ENCODE measurements at regions not wholly inside any gene's neighbourhood (a gene's known extent, or its start where the extent isn't known, plus 50 kb on each side); places are given as distances from the start of the nearest gene placed in this dataset.

DNA sequence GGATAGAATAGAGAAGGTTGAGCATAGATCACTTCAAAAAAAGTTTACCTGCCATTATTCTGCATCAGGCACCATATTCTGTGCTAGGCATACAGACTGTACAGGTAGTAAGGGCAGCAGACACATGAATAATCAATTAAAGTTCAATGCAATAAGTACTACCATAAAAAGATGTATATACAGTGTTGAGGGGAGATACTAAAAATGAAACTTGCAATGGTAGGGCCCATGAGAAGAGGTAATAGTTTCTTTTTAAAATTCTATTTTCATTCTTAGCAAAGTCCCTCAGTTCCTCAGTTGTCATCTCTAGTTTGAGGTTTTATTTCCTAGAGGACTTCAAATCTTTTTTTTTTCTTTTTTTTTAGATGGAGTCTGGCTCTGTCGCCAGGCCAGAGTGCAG lies 819.9 kb downstream of the FAM181B start:
- H3K27ac ChIP-seq, result no peak overlapping the region
- no peak for TF ChIP-seq ZFX (IDR thresholded peaks at IDR 0.05; ENCODE audit: borderline replicate concordance)
- TF ChIP-seq, protein P1, sequence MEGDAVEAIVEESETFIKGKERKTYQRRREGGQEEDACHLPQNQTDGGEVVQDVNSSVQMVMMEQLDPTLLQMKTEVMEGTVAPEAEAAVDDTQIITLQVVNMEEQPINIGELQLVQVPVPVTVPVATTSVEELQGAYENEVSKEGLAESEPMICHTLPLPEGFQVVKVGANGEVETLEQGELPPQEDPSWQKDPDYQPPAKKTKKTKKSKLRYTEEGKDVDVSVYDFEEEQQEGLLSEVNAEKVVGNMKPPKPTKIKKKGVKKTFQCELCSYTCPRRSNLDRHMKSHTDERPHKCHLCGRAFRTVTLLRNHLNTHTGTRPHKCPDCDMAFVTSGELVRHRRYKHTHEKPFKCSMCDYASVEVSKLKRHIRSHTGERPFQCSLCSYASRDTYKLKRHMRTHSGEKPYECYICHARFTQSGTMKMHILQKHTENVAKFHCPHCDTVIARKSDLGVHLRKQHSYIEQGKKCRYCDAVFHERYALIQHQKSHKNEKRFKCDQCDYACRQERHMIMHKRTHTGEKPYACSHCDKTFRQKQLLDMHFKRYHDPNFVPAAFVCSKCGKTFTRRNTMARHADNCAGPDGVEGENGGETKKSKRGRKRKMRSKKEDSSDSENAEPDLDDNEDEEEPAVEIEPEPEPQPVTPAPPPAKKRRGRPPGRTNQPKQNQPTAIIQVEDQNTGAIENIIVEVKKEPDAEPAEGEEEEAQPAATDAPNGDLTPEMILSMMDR (IDR thresholded peaks at IDR 0.05), result no peak

DNA sequence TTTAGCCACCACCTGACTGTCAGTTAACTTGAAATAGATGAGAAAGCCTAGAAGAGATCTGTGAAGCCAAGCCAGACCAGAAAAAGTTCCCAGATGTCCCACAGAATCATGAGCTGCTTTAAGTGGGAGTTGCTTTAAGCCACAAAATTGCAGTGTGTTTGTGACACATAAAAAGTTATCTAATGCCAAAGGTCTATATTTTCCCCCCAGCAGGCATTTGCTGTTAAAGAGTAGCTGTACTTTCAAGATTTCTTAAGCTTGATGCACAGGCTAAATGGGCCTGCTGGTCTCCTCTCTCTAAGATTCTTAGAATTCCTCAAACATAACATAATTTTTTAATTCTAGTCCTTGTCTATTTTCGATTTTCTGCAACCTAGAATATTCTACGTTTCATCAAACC lies 825.7 kb downstream of the FAM181B start:
- H3K27ac ChIP-seq, result no peak overlapping the region
- no peak for TF ChIP-seq ZFX (IDR thresholded peaks at IDR 0.05; ENCODE audit: borderline replicate concordance)
- TF ChIP-seq, protein P1 (IDR thresholded peaks at IDR 0.05), result no peak

DNA sequence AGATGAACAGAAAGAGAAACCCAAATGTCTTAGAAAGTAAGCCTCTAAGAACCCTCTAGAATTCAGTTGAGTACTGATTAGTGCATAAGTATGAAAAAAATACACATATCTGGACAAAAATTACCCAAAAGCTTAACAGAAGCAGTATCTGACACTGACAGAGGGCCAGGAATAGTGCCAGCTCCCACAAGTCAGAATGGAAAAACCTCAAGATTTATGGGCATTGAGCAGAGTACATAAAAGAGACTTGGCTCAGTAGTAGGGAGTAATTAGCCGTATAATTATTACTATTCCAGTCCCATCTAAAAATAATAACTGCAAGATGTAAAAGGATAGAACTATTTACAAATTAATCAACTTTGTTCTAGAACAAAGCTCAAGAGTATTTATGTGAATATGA lies 834.5 kb downstream of the FAM181B start:
- no peak overlapping the region for H3K27ac ChIP-seq
- TF ChIP-seq ZFX (IDR thresholded peaks at IDR 0.05; ENCODE audit: borderline replicate concordance), result no peak

DNA sequence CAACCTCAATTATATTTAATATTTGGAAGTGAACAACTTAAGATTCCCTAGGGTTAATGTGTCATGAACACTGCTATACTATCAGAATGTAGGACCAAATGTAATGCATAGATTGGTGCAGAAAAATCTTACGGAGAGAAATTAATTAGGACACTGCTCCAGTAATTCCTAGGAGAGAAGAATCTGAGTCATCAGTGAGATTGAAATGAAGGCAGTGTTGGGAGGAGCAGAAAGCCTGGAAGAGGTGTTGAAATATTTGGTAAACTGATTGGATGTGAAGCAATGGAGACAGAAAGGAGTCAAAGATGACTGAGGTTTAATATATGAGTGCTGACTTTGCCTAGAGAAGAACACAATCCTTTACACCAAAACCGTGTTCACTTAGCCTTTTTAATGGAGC lies 836.0 kb downstream of the FAM181B start:
- TF ChIP-seq, protein P1 (IDR thresholded peaks at IDR 0.05), result no peak
- TF ChIP-seq ZFX (IDR thresholded peaks at IDR 0.05; ENCODE audit: borderline replicate concordance), result no peak

DNA sequence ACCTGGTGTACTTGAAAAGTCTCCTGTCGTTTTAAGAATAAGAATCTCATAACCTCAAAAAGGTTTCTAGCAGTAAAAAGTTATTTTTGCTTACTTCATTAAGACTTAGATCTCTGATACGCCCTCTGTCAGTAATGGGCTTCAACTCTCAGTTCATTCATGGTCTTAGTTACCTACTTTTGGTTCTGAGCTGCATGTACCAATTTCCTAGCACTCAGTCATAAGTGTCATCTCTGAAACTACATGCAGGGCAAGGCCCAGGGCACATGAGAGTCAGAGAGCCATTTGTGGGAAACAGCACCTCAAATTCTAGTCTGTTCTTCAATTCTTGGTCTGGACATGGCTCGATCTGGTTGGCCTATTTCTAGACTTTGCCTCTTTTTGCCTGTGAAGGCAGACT lies 838.4 kb downstream of the FAM181B start:
- TF ChIP-seq, protein P1 (IDR thresholded peaks at IDR 0.05), result no peak
- no peak for TF ChIP-seq ZFX (IDR thresholded peaks at IDR 0.05; ENCODE audit: borderline replicate concordance)
- no peak overlapping the region for H3K27ac ChIP-seq

More for the DNA sequence above, 836.0 kb downstream of the FAM181B start:
- H3K27ac ChIP-seq, result no peak overlapping the region

DNA sequence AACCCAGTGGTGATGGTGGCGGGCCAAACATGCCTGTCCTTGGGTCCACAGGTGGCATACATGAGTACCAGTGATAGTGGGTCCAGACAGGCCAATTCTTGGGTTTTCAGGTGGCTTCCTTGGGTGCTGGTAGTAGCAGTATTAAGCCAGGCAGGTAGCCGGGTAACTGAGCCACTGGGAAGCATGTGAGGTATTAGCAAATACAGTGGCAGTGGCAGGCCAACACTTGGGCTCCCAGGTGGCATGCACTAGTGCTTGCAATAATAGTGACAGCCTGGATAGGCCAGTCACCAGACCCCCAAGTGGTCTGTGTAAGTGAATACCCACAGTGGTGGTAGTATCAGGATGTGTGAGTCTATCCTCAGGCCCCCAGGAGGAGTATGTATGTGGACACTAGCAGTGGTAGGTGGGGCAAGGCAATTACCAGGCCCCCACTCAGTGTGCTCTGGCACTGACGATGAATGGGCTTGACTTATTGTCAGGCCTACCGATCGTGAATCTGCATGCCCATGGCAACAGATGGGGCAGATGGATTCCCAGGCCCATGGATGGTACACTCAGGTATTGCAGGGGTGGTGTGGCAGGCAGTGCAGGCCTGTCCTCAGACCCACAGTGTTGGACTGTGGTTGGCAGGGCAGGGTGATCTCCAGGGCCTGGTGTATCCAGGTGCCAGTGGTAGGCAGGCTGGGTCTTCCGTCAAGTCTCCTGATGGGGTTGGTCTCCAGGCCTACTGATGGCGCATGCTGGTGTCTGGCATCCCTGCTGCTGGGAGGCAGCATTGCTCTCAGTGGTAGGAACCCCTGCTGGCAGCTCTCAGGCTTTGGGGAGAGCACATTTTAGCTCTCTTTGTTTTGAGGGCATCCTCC lies 840.7 kb downstream of the FAM181B start:
- H3K27ac ChIP-seq, result no peak overlapping the region
- TF ChIP-seq, protein P1 (IDR thresholded peaks at IDR 0.05), result no peak
- TF ChIP-seq ZFX (IDR thresholded peaks at IDR 0.05; ENCODE audit: borderline replicate concordance), result no peak

DNA sequence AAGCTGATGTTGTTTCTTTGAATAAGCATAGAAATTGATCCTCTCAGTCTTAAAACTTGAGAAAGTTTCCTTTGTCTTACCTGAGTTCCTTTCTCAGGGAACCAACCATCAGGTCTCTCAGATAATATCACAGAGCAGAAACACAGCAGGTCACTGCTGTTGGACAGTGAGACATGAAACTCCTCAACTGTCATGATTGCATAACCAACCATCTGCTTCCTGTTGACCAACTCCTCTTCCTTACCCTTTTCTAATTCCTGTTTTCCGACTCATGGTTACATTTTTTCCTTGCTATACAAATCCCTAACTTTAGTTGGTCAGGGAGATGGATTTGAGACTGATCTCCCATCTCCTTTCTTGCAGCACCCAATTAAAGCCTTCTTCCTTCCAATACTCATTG lies 845.3 kb downstream of the FAM181B start:
- TF ChIP-seq, protein P1 (IDR thresholded peaks at IDR 0.05), result no peak
- TF ChIP-seq ZFX (IDR thresholded peaks at IDR 0.05; ENCODE audit: borderline replicate concordance), result no peak
- no peak overlapping the region for H3K27ac ChIP-seq
